GM12878 (cell line): ENCODE measurements at regions not wholly inside any gene's neighbourhood (a gene's known extent, or its start where the extent isn't known, plus 50 kb on each side); places are given as distances from the start of the nearest gene placed in this dataset.

Source experiments
- ATAC-seq: fragments of 200-7000 bp; cut with Tn5 transposase; 3 replicates; pipeline ENCODE4 v1.9.1; 2020; ENCODE audit warnings: mild to moderate bottlenecking, moderate library complexity
- BruUV-seq: library from RNA; stranded (reverse); fragments of 400-500 nt; replicated peaks from 2 replicates; lab custom pipeline; 2021; lab: Mats Ljungman, UMichigan
- CTCF ChIA-PET: fragments of 300-600 bp; sonication (Branson Sonifier 250); formaldehyde crosslinking; extraction: SDS; loops from one replicate; lab custom pipeline; 2021; ENCODE audit warnings: inconsistent platforms; lab: Yijun Ruan, JAX
- POLR2A ChIA-PET: fragments of 350-600 bp; formaldehyde crosslinking; extraction: SDS; loops from one replicate; lab custom pipeline; 2021; ENCODE audit warnings: inconsistent platforms; lab: Charles Lee
- RAD21 ChIA-PET: fragments of 300-600 bp; sonication (Branson Sonifier 250); formaldehyde crosslinking; loops from one replicate; lab custom pipeline; 2023; ENCODE audit warnings: antibody characterized with exemption; ENCODE audit not compliant: unreplicated experiment; lab: Charles Lee
- SMC1A ChIA-PET: fragments of 300-600 bp; sonication (Branson Sonifier 250); formaldehyde crosslinking; loops from one replicate; lab custom pipeline; 2023; ENCODE audit not compliant: unreplicated experiment, uncharacterized antibody; lab: Charles Lee
- DNase-seq: peaks from one replicate; pipeline ENCODE4 v3.0.0-alpha.2; 2011; ENCODE audit warnings: low read depth, low spot score
- FAIRE-seq: peaks from 3 replicates; lab custom pipeline; 2011; peaks lifted over from hg19 to GRCh38; lab: Jason Lieb, UNC
- H2AFZ ChIP-seq: 2 replicates; pipeline ENCODE4 v1.6.0; 2011; ENCODE audit warnings: low read depth, low read length, control low read depth; ENCODE audit not compliant: control insufficient read depth
- H3K27ac ChIP-seq: 2 replicates; pipeline ENCODE4 v1.5.1; 2011; ENCODE audit warnings: control low read depth; ENCODE audit not compliant: control insufficient read depth, insufficient read depth
- H3K27me3 ChIP-seq, 2 experiments: replicated peaks in 1 of 2; 2 replicates each; pipeline versions ENCODE4 v1.6.0 to v1.6.1; 2011; ENCODE audit warnings: low read length in 1 of 2; ENCODE audit not compliant: control insufficient read depth in 2 of 2, insufficient read depth in 2 of 2
- H3K36me3 ChIP-seq, 2 experiments: 2 replicates each; pipeline ENCODE4 v1.5.1; 2011; ENCODE audit warnings: low read length in 1 of 2; ENCODE audit not compliant: control insufficient read depth in 2 of 2, insufficient read depth in 2 of 2
- H3K4me1 ChIP-seq: 2 replicates; pipeline ENCODE4 v1.6.1; 2011; ENCODE audit warnings: mild to moderate bottlenecking, low read length, moderate library complexity, mixed read lengths; ENCODE audit not compliant: control insufficient read depth, insufficient read depth
- H3K4me2 ChIP-seq: 2 replicates; pipeline ENCODE4 v1.6.0; 2011; ENCODE audit warnings: control low read depth; ENCODE audit not compliant: control insufficient read depth, insufficient read depth
- H3K4me3 ChIP-seq: fragments of 200-600 bp; sonication (generic); 2 replicates; pipeline ENCODE4 v1.5.1; 2016
- H3K79me2 ChIP-seq: 2 replicates; pipeline ENCODE4 v1.6.0; 2011; ENCODE audit warnings: low read length; ENCODE audit not compliant: control insufficient read depth, insufficient read depth
- H3K9ac ChIP-seq: 2 replicates; pipeline ENCODE4 v1.8.0; 2011; ENCODE audit warnings: low read length, control low read depth, mixed read lengths; ENCODE audit not compliant: control insufficient read depth, insufficient read depth
- H3K9me3 ChIP-seq: replicated peaks from 3 replicates; pipeline ENCODE4 v1.5.1; 2011; ENCODE audit warnings: mild to moderate bottlenecking, low read length; ENCODE audit not compliant: control insufficient read depth, insufficient read depth
- H4K20me1 ChIP-seq: 2 replicates; pipeline ENCODE4 v1.6.0; 2011; ENCODE audit not compliant: control insufficient read depth, insufficient read depth
- CHD1 ChIP-seq: IDR thresholded peaks from 2 replicates; pipeline ENCODE4 v1.6.1; 2012; ENCODE audit warnings: low read depth, low read length, improper control_type of control experiment
- ESRRA ChIP-seq: IDR thresholded peaks from 2 replicates; pipeline ENCODE4 v1.6.1; 2012; ENCODE audit warnings: mild to moderate bottlenecking, low read length, improper control_type of control experiment
- JUND ChIP-seq: IDR thresholded peaks from 2 replicates; pipeline ENCODE4 v1.6.1; 2012; ENCODE audit warnings: low read depth, mild to moderate bottlenecking, low read length, improper control_type of control experiment, moderate library complexity
- KDM1A ChIP-seq: fragments of 200-600 bp; sonication (generic); IDR thresholded peaks from 2 replicates; pipeline ENCODE4 v1.6.1; 2016; ENCODE audit warnings: borderline replicate concordance
- LARP7 ChIP-seq: fragments of 450-650 bp; IDR thresholded peaks from 2 replicates; pipeline ENCODE4 v1.6.1; 2017; ENCODE audit warnings: mild to moderate bottlenecking
- MEF2B ChIP-seq: fragments of 450-650 bp; IDR thresholded peaks from 2 replicates; pipeline ENCODE4 v1.6.1; 2018; ENCODE audit warnings: mild to moderate bottlenecking, moderate library complexity; ENCODE audit not compliant: partially characterized antibody, poor library complexity, severe bottlenecking
- ZBED1 ChIP-seq: IDR thresholded peaks from 2 replicates; pipeline ENCODE4 v1.6.1; 2016; ENCODE audit warnings: borderline replicate concordance
- ZNF622 ChIP-seq: fragments of 450-650 bp; IDR thresholded peaks from 2 replicates; pipeline ENCODE4 v1.6.1; 2017; ENCODE audit warnings: mild to moderate bottlenecking, inconsistent platforms
- WGBS: methylation state at CpG from one replicate; pipeline ENCODE4 v1.1.6; 2016; ENCODE audit warnings: low lambda C conversion rate; ENCODE audit not compliant: insufficient replicate concordance, insufficient coverage; ENCODE audit errors: missing lambda C conversion rate; 5-methylcytosine and 5-hydroxymethylcytosine counted together
- in situ Hi-C: fragments of 300-500 bp; cut with MboI; formaldehyde crosslinking; loops from 9 replicates; pipeline ENCODE4 v1.14.3; 2018; ENCODE audit warnings: mixed read lengths
- intact Hi-C: fragments of 100-400 bp; cut with micrococcal nuclease; formaldehyde crosslinking; loops from one replicate; pipeline ENCODE4 v1.14.2; 2022; ENCODE audit not compliant: unreplicated experiment
- TF ChIP-seq, protein P1 (sequence below): fragments of 450-650 bp; IDR thresholded peaks from 2 replicates; pipeline ENCODE4 v1.6.1; 2017; ENCODE audit warnings: borderline replicate concordance
- TF ChIP-seq, protein P2 (sequence below): IDR thresholded peaks from 2 replicates; pipeline ENCODE4 v1.6.1; 2012; ENCODE audit warnings: low read depth, low read length, improper control_type of control experiment
- TF ChIP-seq, protein P3 (sequence below): fragments of 450-650 bp; formaldehyde crosslinking; IDR thresholded peaks from 2 replicates; pipeline ENCODE4 v1.5.0; 2022; ENCODE audit warnings: mild to moderate bottlenecking, missing genetic modification characterization
- TF ChIP-seq, protein P4 (sequence below): IDR thresholded peaks from 2 replicates; pipeline ENCODE4 v1.6.1; 2012; ENCODE audit warnings: mild to moderate bottlenecking, low read depth, low read length

DNA sequence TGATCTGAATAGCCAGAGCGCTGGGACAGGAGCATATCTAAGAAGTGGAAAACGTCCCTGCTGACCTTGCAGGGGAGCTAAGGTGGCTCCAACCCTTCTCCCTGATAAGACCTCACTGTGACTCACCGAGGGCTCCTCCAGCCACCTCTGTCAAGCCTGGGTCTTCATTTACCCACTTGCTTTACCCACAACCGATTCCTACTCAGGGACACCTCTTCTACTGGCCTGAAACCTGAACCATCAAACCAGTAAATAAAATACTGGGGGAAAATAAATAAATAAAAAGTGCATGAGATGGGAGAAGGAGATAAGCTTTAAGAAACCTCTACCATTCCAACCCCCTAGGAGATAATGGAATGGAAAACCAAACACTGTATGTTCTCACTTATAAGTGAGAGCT, 80.2 kb upstream of the ALOX12 start (continued):
- TF ChIP-seq MEF2B: no peak
- TF ChIP-seq, all 136 proteins: peak for 0

DNA sequence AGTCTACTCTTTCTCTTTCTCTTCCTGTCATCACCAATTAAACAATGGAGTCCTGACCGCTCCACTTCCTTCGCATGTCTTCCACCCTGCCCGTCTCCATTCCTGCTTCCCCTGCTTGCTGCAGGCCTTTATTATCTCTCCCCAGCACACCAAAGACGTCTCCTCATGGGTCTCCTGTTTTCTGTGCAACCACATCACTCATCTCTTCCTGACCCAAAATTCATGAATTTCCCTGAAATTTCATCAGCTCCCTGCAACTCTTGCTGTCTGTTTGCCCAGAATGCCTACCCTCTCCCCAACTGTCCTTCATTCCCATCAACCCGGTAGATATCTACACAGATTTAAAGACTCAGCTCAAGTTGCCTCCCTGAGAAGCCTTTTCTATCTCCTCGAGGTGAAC, 76.7 kb upstream of the ALOX12 start:
- SMC1A ChIA-PET: interaction anchor here (0.7 to 2.6 kb wide), 2 partner anchors 10 to 84 kb away, joined by 3 to 19 read pairs; no protein-coding TSS in a partner anchor
- RAD21 ChIA-PET: no interaction called here
- TF ChIP-seq KDM1A (no peak), LARP7 (no peak), CHD1 (no peak), JUND (no peak), ZBED1 (no peak), ESRRA (no peak), ZNF622 (no peak)
- TF ChIP-seq, protein P1, sequence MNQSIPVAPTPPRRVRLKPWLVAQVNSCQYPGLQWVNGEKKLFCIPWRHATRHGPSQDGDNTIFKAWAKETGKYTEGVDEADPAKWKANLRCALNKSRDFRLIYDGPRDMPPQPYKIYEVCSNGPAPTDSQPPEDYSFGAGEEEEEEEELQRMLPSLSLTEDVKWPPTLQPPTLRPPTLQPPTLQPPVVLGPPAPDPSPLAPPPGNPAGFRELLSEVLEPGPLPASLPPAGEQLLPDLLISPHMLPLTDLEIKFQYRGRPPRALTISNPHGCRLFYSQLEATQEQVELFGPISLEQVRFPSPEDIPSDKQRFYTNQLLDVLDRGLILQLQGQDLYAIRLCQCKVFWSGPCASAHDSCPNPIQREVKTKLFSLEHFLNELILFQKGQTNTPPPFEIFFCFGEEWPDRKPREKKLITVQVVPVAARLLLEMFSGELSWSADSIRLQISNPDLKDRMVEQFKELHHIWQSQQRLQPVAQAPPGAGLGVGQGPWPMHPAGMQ: no peak
- TF ChIP-seq, protein P2, sequence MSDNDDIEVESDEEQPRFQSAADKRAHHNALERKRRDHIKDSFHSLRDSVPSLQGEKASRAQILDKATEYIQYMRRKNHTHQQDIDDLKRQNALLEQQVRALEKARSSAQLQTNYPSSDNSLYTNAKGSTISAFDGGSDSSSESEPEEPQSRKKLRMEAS: no peak
- TF ChIP-seq, protein P3, sequence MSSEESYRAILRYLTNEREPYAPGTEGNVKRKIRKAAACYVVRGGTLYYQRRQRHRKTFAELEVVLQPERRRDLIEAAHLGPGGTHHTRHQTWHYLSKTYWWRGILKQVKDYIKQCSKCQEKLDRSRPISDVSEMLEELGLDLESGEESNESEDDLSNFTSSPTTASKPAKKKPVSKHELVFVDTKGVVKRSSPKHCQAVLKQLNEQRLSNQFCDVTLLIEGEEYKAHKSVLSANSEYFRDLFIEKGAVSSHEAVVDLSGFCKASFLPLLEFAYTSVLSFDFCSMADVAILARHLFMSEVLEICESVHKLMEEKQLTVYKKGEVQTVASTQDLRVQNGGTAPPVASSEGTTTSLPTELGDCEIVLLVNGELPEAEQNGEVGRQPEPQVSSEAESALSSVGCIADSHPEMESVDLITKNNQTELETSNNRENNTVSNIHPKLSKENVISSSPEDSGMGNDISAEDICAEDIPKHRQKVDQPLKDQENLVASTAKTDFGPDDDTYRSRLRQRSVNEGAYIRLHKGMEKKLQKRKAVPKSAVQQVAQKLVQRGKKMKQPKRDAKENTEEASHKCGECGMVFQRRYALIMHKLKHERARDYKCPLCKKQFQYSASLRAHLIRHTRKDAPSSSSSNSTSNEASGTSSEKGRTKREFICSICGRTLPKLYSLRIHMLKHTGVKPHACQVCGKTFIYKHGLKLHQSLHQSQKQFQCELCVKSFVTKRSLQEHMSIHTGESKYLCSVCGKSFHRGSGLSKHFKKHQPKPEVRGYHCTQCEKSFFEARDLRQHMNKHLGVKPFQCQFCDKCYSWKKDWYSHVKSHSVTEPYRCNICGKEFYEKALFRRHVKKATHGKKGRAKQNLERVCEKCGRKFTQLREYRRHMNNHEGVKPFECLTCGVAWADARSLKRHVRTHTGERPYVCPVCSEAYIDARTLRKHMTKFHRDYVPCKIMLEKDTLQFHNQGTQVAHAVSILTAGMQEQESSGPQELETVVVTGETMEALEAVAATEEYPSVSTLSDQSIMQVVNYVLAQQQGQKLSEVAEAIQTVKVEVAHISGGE (CRISPR knock-in tag): no peak
- TF ChIP-seq, protein P4, sequence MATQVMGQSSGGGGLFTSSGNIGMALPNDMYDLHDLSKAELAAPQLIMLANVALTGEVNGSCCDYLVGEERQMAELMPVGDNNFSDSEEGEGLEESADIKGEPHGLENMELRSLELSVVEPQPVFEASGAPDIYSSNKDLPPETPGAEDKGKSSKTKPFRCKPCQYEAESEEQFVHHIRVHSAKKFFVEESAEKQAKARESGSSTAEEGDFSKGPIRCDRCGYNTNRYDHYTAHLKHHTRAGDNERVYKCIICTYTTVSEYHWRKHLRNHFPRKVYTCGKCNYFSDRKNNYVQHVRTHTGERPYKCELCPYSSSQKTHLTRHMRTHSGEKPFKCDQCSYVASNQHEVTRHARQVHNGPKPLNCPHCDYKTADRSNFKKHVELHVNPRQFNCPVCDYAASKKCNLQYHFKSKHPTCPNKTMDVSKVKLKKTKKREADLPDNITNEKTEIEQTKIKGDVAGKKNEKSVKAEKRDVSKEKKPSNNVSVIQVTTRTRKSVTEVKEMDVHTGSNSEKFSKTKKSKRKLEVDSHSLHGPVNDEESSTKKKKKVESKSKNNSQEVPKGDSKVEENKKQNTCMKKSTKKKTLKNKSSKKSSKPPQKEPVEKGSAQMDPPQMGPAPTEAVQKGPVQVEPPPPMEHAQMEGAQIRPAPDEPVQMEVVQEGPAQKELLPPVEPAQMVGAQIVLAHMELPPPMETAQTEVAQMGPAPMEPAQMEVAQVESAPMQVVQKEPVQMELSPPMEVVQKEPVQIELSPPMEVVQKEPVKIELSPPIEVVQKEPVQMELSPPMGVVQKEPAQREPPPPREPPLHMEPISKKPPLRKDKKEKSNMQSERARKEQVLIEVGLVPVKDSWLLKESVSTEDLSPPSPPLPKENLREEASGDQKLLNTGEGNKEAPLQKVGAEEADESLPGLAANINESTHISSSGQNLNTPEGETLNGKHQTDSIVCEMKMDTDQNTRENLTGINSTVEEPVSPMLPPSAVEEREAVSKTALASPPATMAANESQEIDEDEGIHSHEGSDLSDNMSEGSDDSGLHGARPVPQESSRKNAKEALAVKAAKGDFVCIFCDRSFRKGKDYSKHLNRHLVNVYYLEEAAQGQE: no peak
- H4K20me1 ChIP-seq: no peaks in the 10 kb centered on the region
- no peaks in the 10 kb centered on the region for H3K79me2 ChIP-seq
- no peak overlapping the region for H3K27ac ChIP-seq
- no TSS peak for BruUV-seq
- H3K36me3 ChIP-seq: no peaks in the 10 kb centered on the region
- H3K9ac ChIP-seq: no peak overlapping the region
- no peak overlapping the region for H3K4me3 ChIP-seq
- ATAC-seq: no peak
- no peaks in the 10 kb centered on the region for H3K27me3 ChIP-seq
- CTCF ChIA-PET: interaction anchor here (1.2 to 2.1 kb wide), 5 partner anchors 8 to 218 kb away, joined by 3 to 11 read pairs (median 4); no protein-coding TSS in a partner anchor
- H3K4me1 ChIP-seq: peaks cover 2% of the 10 kb centered on the region; the same call in 1 of the 2 replicates
- H3K4me2 ChIP-seq: no peak overlapping the region
- WGBS: 39% methylated on average over 6 of the region's 6 CpGs
- H3K9me3 ChIP-seq: no peaks in the 10 kb centered on the region
- in situ Hi-C loops (no loop called here), intact Hi-C loops (loop anchor here (10.0 kb wide), 1 partner anchor 256 kb away; the partner anchor contains the start of gene ASGR1)
- no peak for FAIRE-seq
- POLR2A ChIA-PET: no interaction called here
- DNase-seq: no peak
- no peak overlapping the region for H2AFZ ChIP-seq
